Neural cell (in vitro differentiated cells): ENCODE measurements at regions not wholly inside any gene's neighbourhood (a gene's known extent, or its start where the extent isn't known, plus 50 kb on each side); places are given as distances from the start of the nearest gene placed in this dataset.

ENCODE experiments used
- CTCF ChIP-seq: fragments of 450-650 bp; IDR thresholded peaks from 2 replicates; pipeline ENCODE4 v1.5.1; 2014; ENCODE audit warnings: antibody characterized with exemption, mild to moderate bottlenecking, moderate library complexity; ENCODE audit not compliant: poor library complexity, severe bottlenecking
- EP300 ChIP-seq: fragments of 450-650 bp; conservative IDR thresholded peaks from 2 replicates; pipeline ENCODE4 v1.6.1; 2014; ENCODE audit warnings: antibody characterized with exemption, mild to moderate bottlenecking, moderate library complexity; ENCODE audit not compliant: poor library complexity, severe bottlenecking
- EZH2 ChIP-seq: fragments of 200-600, 300-800 bp; shearing (Covaris generic), sonication (generic); IDR thresholded peaks from 2 replicates; pipeline ENCODE4 v1.6.1; 2014; ENCODE audit warnings: antibody characterized with exemption, low read length, borderline replicate concordance, mild to moderate bottlenecking; ENCODE audit not compliant: insufficient read depth, poor library complexity, severe bottlenecking
- MXI1 ChIP-seq: fragments of 450-650 bp; conservative IDR thresholded peaks from 2 replicates; pipeline ENCODE4 v1.6.1; 2014; ENCODE audit warnings: antibody characterized with exemption, mild to moderate bottlenecking; ENCODE audit not compliant: poor library complexity, severe bottlenecking
- POLR2AphosphoS5 ChIP-seq: IDR thresholded peaks from 2 replicates; pipeline ENCODE4 v1.6.1; 2012
- RAD21 ChIP-seq: fragments of 450-650 bp; conservative IDR thresholded peaks from 2 replicates; pipeline ENCODE4 v1.6.1; 2014; ENCODE audit warnings: antibody characterized with exemption, mild to moderate bottlenecking, moderate library complexity
- REST ChIP-seq: IDR thresholded peaks from 2 replicates; pipeline ENCODE4 v1.6.1; 2012; ENCODE audit warnings: borderline replicate concordance
- SMC3 ChIP-seq: fragments of 450-650 bp; conservative IDR thresholded peaks from 2 replicates; pipeline ENCODE4 v1.6.1; 2014; ENCODE audit warnings: antibody characterized with exemption, mild to moderate bottlenecking, moderate library complexity; ENCODE audit not compliant: poor library complexity
- TAF1 ChIP-seq: IDR thresholded peaks from 2 replicates; pipeline ENCODE4 v1.6.1; 2012; ENCODE audit warnings: low read depth

- no peak for TF ChIP-seq CTCF
- no peak for TF ChIP-seq REST
- TF ChIP-seq EZH2: no peak
- TF ChIP-seq RAD21: no peak
- TF ChIP-seq MXI1: no peak
- TF ChIP-seq POLR2AphosphoS5: no peak
- TF ChIP-seq EP300: no peak
- TF ChIP-seq SMC3: no peak
- TF ChIP-seq TAF1: no peak
These were observed 79.5 kb downstream of the MRPL14 start for GRCh38 chr6:44047801-44048200.
